ENCODE measurements at regions not wholly inside any gene's neighbourhood (a gene's known extent, or its start where the extent isn't known, plus 50 kb on each side); places are given as distances from the start of the nearest gene placed in this dataset.

DNA sequence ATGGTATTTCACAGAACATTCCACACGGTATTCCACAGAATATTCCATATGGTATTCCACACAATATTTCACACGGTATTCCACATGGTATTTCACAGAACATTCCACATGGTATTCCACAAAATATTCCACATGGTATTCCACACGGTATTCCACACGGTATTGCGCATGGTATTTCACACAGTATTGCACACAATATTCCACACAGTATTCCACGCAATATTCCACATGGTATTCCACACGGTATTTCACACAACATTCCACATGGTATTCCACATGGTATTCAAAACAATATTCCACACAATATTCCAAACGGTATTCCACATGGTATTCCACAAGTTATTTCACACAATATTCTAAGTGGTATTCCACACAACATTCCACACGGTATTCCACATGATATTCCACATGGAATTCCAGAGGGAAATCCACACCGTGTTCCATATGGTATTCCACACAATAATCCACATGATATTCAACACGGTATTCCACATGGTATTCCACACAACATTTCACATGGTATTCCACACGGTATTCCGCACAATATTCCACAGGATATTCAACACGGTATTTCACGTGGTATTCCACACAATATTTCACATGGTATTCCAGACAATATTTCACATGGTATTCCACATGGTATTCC lies 136.7 kb upstream of the CHST15 start:
- H3K4me1 ChIP-seq (ENCODE audit: control insufficient read depth, insufficient read depth, low read length): no peaks in the 10 kb centered on the region
- 91 to 93% methylated on average over 15 of the region's 15 CpGs for WGBS, 2 experiments
- H3K4me3 ChIP-seq (ENCODE audit: insufficient read depth, low read depth, low read length): no peak overlapping the region
- no peaks in the 10 kb centered on the region for H3K36me3 ChIP-seq (ENCODE audit: control insufficient read depth, insufficient read depth, low read length)
- no peak overlapping the region for H3K27ac ChIP-seq (ENCODE audit: insufficient read depth, low read depth, low read length, poor library complexity, severe bottlenecking)
- H3K9me3 ChIP-seq (ENCODE audit: control insufficient read depth, low read length): peaks cover 2% of the 10 kb centered on the region
- no peaks in the 10 kb centered on the region for H3K27me3 ChIP-seq (ENCODE audit: control insufficient read depth, insufficient read depth, low read length, poor library complexity, severe bottlenecking)

DNA sequence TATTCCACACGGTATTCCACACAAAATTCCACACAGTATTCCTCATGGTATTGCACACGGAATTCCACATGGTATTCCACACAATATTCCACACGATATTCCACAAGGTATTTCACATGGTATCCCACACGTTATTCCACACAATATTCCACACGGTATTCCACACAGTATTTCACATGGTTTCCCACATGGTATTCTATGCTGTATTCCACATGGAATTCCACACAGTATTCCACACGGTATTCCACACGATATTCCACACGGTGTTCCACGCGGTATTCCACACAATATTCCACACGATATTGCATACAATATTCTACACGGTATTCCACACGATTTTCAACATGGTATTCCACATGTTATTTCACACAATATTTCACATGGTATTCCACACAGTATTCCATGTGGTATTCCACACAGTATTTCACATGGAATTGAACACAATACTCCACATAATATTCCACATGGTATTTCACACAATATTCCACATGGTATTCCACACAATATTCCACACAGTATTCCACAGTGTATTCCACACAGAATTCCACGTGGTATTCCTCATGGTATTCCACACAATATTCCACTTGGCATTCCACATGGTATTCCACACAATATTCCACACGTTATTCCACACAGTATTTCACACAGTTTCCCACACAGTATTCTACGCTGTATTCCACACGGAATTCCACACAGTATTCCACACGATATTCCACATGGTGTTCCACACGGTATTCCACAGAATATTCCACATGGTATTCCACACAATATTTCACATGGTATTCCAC lies 136.0 kb upstream of the CHST15 start:
- Histone ChIP-seq H3K27ac (ENCODE audit: insufficient read depth, low read depth, low read length, poor library complexity, severe bottlenecking) (no peak overlapping the region), H3K36me3 (ENCODE audit: control insufficient read depth, insufficient read depth, low read length) (no peaks in the 10 kb centered on the region), H3K27me3 (ENCODE audit: control insufficient read depth, insufficient read depth, low read length, poor library complexity, severe bottlenecking) (no peaks in the 10 kb centered on the region), H3K9me3 (ENCODE audit: control insufficient read depth, low read length) (peaks cover 2% of the 10 kb centered on the region), H3K4me1 (ENCODE audit: control insufficient read depth, insufficient read depth, low read length) (no peaks in the 10 kb centered on the region), H3K4me3 (ENCODE audit: insufficient read depth, low read depth, low read length) (no peak overlapping the region)
- WGBS, 2 experiments: 84 to 85% methylated on average over 19 of the region's 19 CpGs

DNA sequence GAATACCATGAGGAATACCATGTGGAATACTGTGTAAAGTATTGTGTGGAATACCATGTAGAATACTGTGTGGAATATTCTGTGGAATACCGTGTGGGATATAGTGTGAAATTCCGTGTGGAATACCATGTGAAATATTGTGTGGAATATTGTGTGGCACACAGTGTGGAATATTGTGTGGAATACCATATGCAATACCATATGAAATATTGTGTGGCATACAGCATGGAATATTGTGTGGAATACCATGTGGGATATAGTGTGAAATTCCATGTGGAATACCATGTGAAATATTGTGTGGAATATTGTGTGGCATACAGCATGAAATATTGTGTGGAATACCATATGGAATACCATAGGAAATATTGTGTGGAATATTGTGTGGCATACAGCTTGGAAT lies 135.1 kb upstream of the CHST15 start:
- peaks cover 2% of the 10 kb centered on the region for H3K9me3 ChIP-seq (ENCODE audit: control insufficient read depth, low read length)
- no peaks in the 10 kb centered on the region for H3K36me3 ChIP-seq (ENCODE audit: control insufficient read depth, insufficient read depth, low read length)
- WGBS, 2 experiments: 82 to 85% methylated on average over 2 of the region's 2 CpGs
- H3K4me3 ChIP-seq (ENCODE audit: insufficient read depth, low read depth, low read length): no peak overlapping the region
- no peaks in the 10 kb centered on the region for H3K27me3 ChIP-seq (ENCODE audit: control insufficient read depth, insufficient read depth, low read length, poor library complexity, severe bottlenecking)
- H3K27ac ChIP-seq (ENCODE audit: insufficient read depth, low read depth, low read length, poor library complexity, severe bottlenecking): no peak overlapping the region
- no peaks in the 10 kb centered on the region for H3K4me1 ChIP-seq (ENCODE audit: control insufficient read depth, insufficient read depth, low read length)

GRCh38 chr10:124227988-124228387 lies 134.6 kb upstream of the CHST15 start:
- Histone ChIP-seq H3K36me3 (ENCODE audit: control insufficient read depth, insufficient read depth, low read length) (no peaks in the 10 kb centered on the region), H3K4me1 (ENCODE audit: control insufficient read depth, insufficient read depth, low read length) (peaks cover 4% of the 10 kb centered on the region), H3K27ac (ENCODE audit: insufficient read depth, low read depth, low read length, poor library complexity, severe bottlenecking) (no peak overlapping the region), H3K27me3 (ENCODE audit: control insufficient read depth, insufficient read depth, low read length, poor library complexity, severe bottlenecking) (no peaks in the 10 kb centered on the region), H3K4me3 (ENCODE audit: insufficient read depth, low read depth, low read length) (no peak overlapping the region), H3K9me3 (ENCODE audit: control insufficient read depth, low read length) (peaks cover 2% of the 10 kb centered on the region)
- 90 to 93% methylated on average over 2 of the region's 2 CpGs for WGBS, 2 experiments

- H3K36me3 ChIP-seq (ENCODE audit: control insufficient read depth, insufficient read depth, low read length): no peaks in the 10 kb centered on the region
- no peak overlapping the region for H3K4me3 ChIP-seq (ENCODE audit: insufficient read depth, low read depth, low read length)
- H3K27me3 ChIP-seq (ENCODE audit: control insufficient read depth, insufficient read depth, low read length, poor library complexity, severe bottlenecking): no peaks in the 10 kb centered on the region
- H3K27ac ChIP-seq (ENCODE audit: insufficient read depth, low read depth, low read length, poor library complexity, severe bottlenecking): no peak overlapping the region
- WGBS, 2 experiments: 75 to 78% methylated on average over 13 of the region's 13 CpGs
- H3K4me1 ChIP-seq (ENCODE audit: control insufficient read depth, insufficient read depth, low read length): peaks cover 9% of the 10 kb centered on the region
- peaks cover 2% of the 10 kb centered on the region for H3K9me3 ChIP-seq (ENCODE audit: control insufficient read depth, low read length)
Measured at GRCh38 chr10:124227055-124227975, 133.9 kb upstream of the CHST15 start.

DNA sequence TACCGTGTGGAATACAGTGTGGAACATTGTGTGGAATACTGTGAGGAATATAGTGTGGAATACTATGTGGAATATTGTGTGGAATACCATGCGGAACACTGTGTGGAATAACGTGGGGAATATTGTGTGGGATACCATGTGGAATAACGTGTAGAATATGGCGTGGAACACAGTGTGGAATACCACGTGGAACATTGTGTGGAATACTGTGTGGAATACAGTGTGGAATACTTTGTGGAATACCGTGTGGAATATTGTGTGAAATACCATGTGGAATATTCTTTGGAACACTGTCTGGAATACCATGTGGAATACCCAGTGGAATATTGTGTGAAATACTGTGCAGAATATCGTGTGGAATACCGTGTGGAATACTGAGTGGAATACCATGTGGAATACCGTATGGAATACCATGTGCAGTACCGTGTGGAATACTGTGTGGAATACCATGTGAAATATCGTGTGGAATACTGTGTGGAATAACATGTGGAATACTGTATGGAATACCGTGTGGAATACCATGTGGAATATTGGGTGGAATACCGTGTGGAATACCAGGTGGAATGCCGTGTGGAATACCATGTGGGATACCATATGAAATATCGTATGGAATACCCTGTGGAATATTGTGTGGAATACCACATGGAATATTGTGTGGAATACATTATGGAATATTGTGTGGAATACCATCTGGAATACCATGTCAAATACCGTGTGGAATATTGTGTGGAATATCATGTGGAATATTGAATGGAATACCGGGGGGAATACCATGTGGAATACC lies 133.1 kb upstream of the CHST15 start:
- H3K27ac ChIP-seq (ENCODE audit: insufficient read depth, low read depth, low read length, poor library complexity, severe bottlenecking): no peak overlapping the region
- H3K36me3 ChIP-seq (ENCODE audit: control insufficient read depth, insufficient read depth, low read length): no peaks in the 10 kb centered on the region
- H3K4me3 ChIP-seq (ENCODE audit: insufficient read depth, low read depth, low read length): no peak overlapping the region
- H3K4me1 ChIP-seq (ENCODE audit: control insufficient read depth, insufficient read depth, low read length): peaks cover 15% of the 10 kb centered on the region
- peaks cover 2% of the 10 kb centered on the region for H3K9me3 ChIP-seq (ENCODE audit: control insufficient read depth, low read length)
- WGBS, 2 experiments: 87 to 89% methylated on average over 18 of the region's 18 CpGs
- H3K27me3 ChIP-seq (ENCODE audit: control insufficient read depth, insufficient read depth, low read length, poor library complexity, severe bottlenecking): no peaks in the 10 kb centered on the region

- WGBS, 2 experiments: 91 to 92% methylated on average over 15 of the region's 15 CpGs
- Histone ChIP-seq H3K27me3 (ENCODE audit: control insufficient read depth, insufficient read depth, low read length, poor library complexity, severe bottlenecking) (no peaks in the 10 kb centered on the region), H3K27ac (ENCODE audit: insufficient read depth, low read depth, low read length, poor library complexity, severe bottlenecking) (no peak overlapping the region), H3K4me1 (ENCODE audit: control insufficient read depth, insufficient read depth, low read length) (peaks cover 15% of the 10 kb centered on the region), H3K4me3 (ENCODE audit: insufficient read depth, low read depth, low read length) (no peak overlapping the region), H3K9me3 (ENCODE audit: control insufficient read depth, low read length) (peaks cover 2% of the 10 kb centered on the region), H3K36me3 (ENCODE audit: control insufficient read depth, insufficient read depth, low read length) (no peaks in the 10 kb centered on the region)
Measured at GRCh38 chr10:124225467-124226270, 132.3 kb upstream of the CHST15 start.

GRCh38 chr10:124225029-124225466 lies 131.7 kb upstream of the CHST15 start:
- no peak overlapping the region for H3K27ac ChIP-seq (ENCODE audit: insufficient read depth, low read depth, low read length, poor library complexity, severe bottlenecking)

More at GRCh38 chr10:124225029-124225466, 131.7 kb upstream of the CHST15 start:
- Histone ChIP-seq H3K27me3 (ENCODE audit: control insufficient read depth, insufficient read depth, low read length, poor library complexity, severe bottlenecking) (no peaks in the 10 kb centered on the region), H3K36me3 (ENCODE audit: control insufficient read depth, insufficient read depth, low read length) (no peaks in the 10 kb centered on the region), H3K9me3 (ENCODE audit: control insufficient read depth, low read length) (peaks cover 2% of the 10 kb centered on the region), H3K4me1 (ENCODE audit: control insufficient read depth, insufficient read depth, low read length) (peaks cover 15% of the 10 kb centered on the region), H3K4me3 (ENCODE audit: insufficient read depth, low read depth, low read length) (no peak overlapping the region)
- 89 to 93% methylated on average over 6 of the region's 6 CpGs for WGBS, 2 experiments
